Activated naive CD4-positive, alpha-beta T cell treated with Interleukin-2 at 50 U/mL for 16 hours (primary cell): ENCODE measurements at regions not wholly inside any gene's neighbourhood (a gene's known extent, or its start where the extent isn't known, plus 50 kb on each side); places are given as distances from the start of the nearest gene placed in this dataset.
"Not testable (repeated sequence)": the region's sequence is repeated elsewhere in the genome, so short reads cannot be mapped to it uniquely, and the experiment has no call there.

Source experiments
- DNase-seq: peaks from one replicate; pipeline ENCODE4 v3.0.0-alpha.2; 2020

DNA sequence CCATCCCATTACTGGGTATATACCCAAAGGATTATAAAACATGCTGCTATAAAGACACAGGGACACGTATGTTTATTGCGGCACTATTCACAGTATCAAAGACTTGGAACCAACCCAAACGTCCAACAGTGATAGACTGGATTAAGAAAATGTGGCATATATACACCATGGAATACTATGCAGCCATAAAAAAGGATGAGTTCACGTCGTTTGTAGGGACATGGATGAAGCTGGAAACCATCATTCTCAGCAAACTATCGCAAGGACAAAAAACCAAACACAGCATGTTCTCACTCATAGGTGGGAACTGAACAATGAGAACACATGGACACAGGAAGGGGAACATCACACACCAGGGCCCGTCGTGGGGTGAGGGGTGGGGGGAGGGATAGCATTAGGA, 106.1 kb downstream of the CHD1L start:
- not testable (repeated sequence) for DNase-seq

DNA sequence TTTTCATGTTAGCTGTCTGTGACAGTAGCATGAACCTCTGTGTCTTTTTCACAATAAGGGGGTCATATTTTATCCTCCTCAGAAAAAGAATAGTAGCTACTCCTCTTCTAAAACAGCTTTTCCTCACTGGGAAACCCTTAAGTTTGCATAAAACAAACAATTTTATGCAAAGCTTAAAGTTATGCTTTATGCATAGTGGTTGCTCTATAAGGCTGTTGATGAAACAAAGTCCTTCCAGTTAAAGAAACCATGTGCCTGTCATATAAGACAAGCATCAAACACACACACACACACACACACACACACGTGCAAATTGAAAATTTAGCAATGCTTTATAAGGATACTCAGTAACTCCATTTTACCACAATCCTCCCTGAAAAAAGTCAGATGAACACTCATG, 107.0 kb downstream of the CHD1L start:
- DNase-seq, result no peak

DNA sequence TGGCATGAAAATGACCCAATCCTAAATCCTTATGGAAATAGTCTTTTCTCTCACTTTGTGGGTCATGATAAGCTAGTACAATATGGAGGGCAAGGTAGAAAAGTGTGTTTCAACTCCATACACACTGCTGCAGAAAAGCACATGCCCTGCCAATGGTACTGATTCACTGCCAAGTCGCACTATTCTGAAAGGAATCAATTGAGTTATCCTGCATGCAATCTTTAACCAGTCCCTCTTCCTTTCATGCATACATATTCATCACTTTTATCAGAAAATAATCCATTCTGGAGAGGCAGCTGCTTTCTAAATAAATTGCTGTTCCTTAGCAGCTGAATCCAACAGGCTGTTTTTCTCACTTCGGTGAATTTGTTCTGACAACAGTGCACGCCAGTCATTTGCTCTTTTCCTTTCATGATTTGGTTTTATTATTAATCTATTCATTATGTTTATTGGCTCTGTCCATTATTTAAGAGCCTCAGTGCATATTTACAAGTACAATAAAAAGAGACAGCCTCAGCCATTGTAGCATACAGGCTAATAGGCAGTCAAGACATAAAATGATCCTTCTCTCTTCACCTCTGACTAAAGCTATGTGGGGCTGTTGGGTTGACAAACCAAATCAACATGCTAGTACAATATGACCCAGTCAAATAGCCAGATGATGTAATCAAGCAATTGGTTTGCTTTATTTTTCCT, 108.8 kb downstream of the CHD1L start:
- no peak for DNase-seq

DNA sequence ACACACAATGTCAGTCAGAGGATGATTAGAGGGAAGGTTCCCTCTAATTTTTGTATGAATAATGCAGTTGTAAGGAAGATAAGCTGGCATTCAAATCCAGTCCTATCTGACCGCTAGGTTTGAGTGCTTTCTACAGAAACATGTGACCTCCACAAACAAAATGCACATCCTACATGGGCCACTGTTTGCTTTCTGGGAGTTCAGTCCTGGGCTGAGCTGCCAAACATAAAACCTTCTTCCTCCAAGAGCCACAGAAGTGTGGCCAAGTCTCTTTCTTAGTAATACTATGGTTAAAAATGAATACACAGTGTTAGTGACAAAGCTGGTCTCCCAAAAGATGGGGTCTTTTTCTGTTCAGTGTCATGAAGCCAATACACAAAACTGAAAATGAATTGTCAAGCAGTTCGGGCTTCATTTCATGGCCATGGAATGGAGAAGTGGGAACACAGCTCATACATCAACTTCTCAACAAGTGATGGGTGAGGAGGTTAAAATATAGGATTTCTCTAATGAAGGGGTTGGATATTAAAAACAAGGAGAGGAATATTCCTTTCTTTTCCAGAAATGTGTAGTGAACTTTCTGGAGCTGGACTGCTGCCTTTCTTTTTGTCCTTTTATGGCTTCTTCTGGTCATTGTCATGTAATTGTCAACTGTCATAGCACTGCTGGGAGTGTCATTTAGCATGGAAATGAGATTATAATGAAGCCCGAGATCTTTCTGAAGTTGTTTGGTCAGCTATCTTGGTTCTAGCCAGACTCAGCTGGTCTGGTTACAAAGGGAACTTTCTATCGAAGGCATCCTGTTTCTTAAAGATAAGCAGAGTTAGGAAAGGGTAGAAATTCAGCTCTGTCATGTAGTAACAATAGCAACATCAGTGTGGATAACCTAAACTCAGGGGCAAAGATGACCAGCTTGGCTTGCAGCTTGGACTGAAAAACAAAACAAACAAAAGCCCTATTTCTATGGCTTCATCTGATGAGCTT, 135.1 kb downstream of the CHD1L start:
- DNase-seq, result no peak

DNA sequence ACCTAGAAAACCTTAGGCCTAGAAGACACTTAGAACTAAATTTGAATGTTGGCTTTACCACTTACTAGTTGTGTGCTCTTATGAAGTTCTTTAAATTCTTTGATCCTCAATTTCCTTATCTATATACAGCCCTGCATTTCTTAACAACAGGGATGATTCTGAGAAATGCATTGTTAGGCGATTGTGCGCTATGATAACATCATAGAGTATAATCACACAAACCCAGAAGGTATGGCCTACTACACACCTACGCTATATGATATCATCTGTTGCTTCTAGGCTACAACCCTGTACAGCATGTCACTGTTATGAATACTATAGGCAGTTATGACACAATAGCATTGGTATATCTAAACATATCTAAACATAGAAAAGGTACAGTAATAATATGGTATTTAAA, 137.4 kb downstream of the CHD1L start:
- DNase-seq, result no peak

DNA sequence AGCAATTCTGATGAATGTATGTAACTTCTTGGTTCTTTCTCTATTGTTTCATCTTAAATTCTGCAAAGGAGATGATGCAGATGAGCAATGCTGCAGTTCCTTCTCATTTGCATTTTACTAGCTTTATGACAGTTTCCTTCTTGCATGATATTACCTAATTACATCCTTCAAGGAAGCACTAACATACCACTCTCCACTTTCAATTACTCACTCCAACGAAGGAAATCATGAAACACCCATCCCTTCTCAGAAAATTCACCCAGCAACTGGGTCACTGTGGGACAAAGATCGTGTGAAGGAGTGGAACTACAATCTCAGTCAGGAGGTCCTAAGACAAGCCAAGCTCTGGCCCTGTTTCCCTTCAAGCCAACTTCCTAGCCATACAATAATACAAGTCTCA, 142.3 kb downstream of the CHD1L start:
- no peak for DNase-seq

DNA sequence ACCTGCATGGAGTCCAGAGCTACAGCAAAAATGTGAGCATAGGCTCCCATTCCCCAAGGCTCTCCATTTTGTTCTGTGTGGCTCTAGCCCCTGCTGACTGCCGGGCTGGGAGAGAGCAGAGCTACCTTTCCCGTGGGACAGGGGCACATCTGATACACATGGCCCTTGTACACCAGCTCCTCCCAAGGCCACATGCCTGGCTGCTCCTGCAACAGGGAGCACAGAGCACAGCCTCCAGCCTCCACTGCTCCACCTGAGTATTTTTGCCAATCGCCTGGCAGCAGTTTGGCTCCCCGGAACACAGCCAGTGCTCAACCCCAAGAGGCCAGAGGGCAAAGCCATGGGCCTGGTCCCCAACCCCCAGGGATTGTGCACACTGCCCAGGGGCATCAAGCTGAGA, 146.5 kb downstream of the CHD1L start:
- DNase-seq, result no peak

DNA sequence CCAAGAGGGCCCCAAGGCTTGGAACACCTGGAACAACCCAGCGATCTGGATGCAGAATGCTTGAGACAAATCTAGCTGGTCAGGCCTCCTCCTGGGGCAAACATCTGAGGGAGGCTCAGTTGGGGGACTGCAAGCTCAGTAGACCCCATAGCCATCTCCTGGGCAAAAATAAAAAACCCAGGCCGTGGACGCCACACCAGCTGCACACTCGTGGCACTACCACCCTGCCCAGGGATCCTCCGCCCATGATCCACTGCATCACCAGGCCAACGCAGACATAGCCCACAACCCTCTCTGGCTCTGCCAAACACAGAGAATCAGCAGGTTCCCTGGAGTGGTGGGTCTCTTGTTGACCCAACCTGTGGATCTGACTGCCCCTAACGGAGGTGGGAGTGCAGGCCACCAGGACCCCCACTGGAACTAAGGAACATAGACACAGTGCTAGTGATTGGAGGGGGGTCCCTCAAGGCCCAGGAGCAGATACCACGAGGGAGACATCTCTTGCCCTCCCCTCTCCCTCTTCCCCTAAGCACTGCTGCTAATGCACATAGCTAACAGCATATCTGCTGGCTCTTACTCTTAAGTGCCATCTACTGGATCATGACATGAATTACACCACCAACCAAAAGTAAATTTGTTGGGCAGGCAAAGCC, 147.2 kb downstream of the CHD1L start:
- DNase-seq, result peak; percentile 2

DNA sequence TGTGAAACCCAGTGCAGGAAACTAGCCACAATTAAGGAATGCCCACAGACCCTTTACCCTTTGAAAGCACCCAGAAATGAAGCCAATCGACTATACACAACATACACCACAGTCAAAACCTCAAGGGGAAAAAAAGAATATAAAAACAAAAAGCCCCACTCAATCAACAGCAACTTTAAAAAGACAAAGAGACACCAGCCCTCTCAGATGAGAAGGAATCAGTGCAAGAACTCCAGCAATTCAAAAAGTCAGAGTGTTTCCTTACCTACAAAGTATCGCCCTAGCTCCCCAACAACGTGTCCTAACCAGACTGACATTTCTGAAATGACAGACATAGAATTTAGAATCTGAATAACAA, 147.7 kb downstream of the CHD1L start:
- DNase-seq, result no peak

DNA sequence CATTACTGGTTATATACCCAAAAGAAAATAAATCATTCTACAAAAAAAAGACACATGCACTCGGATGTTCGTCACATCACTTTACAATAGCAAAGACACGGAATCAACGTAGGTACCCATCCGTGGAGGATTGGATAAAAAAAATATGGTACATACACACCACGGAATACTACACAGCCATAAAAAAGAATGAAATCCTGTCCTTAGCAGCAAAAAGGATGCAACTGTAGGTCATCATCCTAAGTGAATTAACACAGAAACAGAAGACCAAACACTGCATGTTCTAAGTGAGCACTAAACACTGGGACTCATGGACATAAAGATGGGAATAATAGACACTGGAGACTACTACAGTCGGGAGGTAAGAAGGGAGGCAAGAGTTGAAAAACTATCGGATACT, 148.6 kb downstream of the CHD1L start:
- no peak for DNase-seq

DNA sequence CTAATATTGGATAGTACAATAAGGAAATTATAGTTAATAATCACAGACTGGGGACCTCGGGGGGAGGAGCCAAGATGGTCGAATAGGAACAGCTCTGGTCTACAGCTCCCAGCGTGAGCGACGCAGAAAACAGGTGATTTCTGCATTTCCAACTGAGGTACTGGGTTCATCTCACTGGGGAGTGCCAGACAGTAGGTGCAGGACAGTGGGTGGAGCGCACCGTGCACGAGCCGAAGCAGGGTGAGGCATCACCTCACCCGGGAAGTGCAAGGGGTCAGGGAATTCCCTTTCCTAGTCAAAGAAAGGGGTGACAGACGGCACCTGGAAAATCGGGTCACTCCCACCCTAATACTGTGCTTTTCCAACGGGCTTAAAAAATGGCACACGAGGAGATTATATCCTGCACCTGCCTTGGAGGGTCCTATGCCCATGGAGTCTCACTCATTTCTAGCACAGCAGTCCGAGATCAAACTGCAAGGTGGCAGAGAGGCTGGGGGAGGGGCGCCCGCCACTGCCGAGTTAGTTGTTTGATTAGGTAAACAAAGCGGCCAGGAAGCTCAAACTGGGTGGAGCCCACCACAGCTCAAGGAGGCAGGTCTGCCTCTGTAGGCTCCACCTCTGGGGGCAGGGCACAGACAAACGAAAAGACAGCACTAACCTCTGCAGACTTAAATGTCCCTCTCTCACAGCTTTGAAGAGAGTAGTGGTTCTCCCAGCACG, 138.8 kb upstream of the BCL9 start:
- DNase-seq, result not testable (repeated sequence)

DNA sequence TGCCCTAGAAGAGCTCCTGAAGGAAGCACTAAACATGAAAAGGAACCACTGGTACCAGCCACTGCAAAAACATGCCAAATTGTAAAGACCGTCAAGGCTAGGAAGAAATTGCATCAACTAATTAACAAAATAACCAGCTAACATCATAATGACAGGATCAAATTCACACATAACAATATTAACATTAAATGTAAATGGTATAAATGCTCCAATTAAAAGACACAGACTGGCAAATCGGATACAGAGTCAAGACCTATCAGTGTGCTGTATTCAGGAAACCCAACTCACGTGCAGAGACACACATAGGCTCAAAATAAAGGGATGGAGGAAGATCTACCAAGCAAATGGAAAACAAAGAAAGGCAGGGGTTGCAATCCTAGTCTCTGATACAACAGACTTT, 137.0 kb upstream of the BCL9 start:
- DNase-seq, result not testable (repeated sequence)

DNA sequence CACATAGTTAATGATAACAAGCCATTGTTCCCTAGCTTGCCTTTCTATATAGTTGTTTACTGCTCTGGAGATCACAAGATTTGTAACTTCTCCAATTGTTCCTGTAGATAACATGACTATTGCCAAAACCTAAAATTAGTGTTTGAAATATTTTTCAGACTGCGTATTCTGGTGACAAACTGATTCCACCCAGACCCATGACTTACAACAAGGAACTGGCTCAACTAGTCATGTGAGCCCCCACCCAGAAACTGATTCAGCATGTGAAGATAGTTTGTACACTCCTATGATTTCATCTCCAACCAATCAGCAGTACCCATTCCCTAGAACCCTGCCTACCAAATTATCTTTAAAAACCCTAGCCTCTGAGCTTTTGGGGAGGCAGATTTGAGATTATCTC, 131.4 kb upstream of the BCL9 start:
- DNase-seq, result no peak

DNA sequence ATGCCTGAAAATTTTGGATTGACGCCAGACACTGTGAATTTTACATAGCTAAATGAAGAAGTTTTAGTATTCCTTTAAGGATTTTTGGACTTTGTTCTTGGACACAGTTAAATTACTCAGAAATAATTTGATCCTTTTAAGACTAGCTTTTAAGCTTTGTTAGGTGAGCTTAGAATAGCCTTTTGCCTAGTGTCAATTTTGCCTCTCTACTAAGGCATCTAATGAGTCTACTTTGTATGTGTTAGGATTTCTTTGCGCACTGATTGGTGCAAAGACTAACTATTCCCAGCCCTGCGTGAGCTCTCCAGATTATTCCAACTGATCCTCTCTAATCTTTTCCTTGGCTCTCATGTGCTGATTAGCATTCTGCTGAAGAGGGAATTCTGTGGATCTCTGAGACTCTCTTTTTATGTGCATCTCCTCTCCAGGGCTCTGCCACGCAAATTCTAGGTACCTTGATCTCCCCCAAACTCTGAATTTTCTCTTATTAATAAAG, 128.1 kb upstream of the BCL9 start:
- DNase-seq, result no peak

DNA sequence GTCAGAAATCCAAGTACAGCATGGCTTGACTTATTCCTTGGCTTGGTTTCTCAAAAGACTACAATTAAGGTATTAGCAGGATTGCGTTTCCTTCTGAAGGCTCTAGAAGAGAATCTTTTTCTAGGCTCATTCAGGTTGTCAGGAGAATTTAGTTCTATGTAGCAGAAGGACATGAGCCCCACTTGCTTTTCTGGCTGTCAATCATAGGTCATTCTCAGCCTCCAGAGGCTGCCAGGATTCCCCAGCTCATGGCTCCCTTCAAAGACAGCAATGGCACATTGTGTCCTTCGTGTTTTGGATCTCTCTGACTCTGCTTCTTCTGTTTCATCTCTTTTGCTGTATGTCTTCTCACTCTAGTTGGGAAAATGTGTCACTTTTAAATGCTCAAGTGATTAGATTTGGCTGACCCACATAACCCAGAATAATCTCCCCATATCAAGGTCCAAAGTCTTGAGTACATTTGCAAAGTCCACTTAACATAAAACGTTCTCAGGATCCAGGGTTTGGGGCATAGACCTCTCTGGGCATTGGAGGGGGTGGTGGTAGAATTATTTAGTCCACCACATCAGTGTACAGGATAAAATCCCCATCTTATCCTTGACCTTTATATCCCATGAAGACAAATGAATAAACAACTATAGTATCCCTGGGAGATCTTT, 126.7 kb upstream of the BCL9 start:
- no peak for DNase-seq

DNA sequence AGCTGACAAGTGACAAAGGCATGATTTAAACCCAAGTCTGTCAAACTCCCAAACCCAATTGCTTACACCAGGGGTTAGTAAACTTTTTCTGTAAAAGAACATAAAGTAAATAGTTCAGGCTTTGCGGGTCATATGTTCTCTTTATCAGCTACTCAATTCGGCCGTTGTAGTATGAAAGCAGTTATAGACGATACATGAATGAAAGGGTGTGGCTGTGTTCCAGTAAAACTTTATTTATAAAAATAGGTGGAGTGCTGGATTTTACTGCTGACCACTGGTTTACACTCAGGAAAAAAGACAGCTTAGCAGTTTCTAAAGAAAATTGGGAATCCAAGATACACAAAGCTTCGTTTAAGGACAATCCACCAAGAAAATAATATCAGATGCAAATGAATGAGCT, 124.3 kb upstream of the BCL9 start:
- DNase-seq, result no peak

DNA sequence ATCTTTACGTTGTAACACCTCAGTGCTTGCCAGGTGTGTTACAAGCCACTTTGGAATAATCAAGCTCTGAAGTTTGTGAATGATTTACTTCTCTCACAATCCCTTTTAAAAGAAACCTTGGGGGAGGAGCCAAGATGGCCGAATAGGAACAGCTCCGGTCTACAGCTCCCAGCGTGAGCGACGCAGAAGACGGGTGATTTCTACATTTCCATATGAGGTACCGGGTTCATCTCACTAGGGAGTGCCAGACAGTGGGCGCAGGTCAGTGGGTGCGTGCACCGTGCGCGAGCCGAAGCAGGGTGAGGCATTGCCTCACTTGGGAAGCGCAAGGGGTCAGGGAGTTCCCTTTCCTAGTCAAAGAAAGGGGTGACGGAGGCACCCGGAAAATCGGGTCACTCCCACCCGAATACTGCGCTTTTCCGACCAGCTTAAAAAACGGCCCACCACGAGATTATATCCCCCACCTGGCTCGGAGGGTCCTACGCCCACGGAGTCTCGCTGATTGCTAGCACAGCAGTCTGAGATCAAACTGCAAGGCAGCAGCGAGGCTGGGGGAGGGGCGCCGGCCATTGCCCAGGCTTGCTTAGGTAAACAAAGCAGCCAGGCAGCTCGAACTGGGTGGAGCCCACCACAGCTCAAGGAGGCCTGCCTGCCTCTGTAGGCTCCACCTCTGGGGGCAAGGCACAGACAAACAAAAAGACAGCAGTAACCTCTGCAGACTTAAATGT, 118.0 kb upstream of the BCL9 start:
- DNase-seq, result not testable (repeated sequence)

DNA sequence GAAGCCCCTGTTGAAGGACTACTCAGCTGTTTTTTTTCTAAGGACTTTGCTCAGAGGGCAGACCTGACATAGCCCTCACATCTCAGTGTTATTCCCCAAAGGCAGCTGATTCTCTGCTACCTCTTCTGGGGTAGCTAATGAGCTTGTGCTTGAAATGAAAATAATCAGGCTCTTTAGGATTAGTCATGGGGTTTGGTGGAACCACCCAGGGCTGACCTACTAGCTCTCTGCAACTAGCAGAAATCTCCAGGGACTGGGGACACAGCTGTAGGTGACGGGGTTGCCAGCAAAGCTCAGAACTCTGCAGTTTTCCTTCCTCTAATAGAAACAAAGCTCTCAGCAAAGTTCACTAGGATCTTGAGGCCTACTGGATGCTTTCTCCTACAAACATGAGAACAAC, 106.4 kb upstream of the BCL9 start:
- no peak for DNase-seq

DNA sequence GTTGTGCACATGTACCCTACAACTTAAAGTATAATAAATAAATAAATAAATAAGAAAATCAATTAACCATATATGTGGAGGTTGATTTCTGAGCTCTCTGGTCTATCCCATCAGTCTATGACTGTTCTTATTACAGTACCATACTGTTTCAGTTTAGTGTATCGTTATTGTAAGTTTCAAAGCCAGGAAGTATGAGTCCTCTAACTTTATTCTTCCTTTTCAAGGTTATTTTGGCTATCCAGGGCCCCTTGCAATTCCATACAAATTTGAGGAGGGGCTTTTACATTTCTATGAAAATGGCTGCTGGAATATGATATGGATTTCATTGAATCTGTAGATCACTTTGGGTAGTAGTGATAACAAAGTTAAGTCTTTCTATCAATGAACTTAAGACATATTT, 96.9 kb upstream of the BCL9 start:
- no peak for DNase-seq

DNA sequence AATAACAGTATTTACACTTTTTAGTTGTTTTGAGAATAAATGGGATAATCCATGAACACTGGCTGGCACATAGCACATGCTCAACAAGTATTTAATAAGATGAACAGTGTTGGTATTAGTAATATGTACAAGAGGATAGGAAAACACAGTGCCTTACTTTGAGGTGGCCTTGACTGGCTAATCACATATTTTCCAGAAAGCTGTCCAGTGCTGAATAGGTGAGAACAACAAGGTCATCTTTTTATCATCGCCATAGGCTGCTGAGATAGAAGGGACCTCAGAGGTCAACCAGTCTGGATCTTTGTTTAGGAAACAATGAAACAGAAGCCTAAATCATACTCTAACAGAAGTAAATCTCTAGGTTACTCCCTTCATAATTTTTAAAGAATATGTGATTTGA, 89.7 kb upstream of the BCL9 start:
- no peak for DNase-seq

DNA sequence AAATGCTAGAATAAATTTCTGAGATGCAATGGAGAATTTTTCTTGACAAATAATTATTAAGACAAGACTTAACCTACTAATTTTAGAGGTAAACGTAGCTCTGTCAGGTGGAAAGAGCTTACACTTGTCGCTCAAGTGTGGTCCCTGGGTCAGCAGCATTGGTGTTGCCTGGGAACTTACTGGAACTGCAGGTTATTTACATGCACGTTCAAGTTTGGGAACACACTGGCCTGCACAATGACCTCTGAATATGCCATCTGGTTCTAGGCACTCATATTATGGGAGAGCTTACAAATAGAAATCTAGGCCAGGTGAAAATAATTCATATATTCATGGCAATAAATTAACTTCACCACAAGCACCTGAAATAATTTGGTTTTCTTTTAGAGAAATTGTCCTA, 88.5 kb upstream of the BCL9 start:
- DNase-seq, result no peak

DNA sequence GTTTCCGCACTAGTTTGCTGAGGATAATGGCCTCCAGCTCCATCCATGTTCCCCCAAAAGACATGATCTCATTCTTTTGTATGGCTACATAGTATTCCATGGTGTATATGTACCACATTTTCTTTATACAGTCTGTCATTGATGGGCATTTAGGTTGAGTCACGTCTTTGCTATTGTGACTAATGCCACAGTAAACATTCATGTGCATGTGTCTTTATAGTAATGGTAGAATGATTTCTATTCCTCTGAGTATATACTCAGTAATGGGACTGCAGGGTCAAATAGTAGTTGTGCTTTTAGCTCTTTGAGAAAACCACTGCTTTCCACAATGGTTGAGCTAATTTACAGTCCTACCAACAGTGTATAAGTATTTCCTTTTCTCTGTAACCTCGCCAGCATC, 78.3 kb upstream of the BCL9 start:
- DNase-seq, result no peak
